Uterus (tissue), 2 donors: ENCODE measurements at regions not wholly inside any gene's neighbourhood (a gene's known extent, or its start where the extent isn't known, plus 50 kb on each side); places are given as distances from the start of the nearest gene placed in this dataset.

Experiments
- CTCF ChIP-seq, 4 experiments: fragments of 200-600 bp in 2 of 4; fragments of 450-650 bp in 2 of 4; sonication (generic) in 2 of 4; IDR thresholded peaks; one replicate each; pipeline ENCODE4 v1.5.1; 2016 to 2019; ENCODE audit warnings: antibody characterized with exemption in 4 of 4, mild to moderate bottlenecking in 2 of 4, moderate library complexity in 1 of 4
- POLR2A ChIP-seq, 2 donors: fragments of 450-650 bp; IDR thresholded peaks; one replicate each; pipeline ENCODE4 v1.6.1; 2016; ENCODE audit warnings: antibody characterized with exemption in 2 of 2, mild to moderate bottlenecking in 1 of 2, moderate library complexity in 1 of 2

GRCh38 chr6:14711704-14712379 lies 534.0 kb upstream of the JARID2 start:
- TF ChIP-seq CTCF (IDR thresholded peaks at IDR 0.05) = no peak
- TF ChIP-seq POLR2A (IDR thresholded peaks at IDR 0.05) = no peak
